Left hindlimb (tissue), 1 donor: ENCODE measurements at regions not wholly inside any gene's neighbourhood (a gene's known extent, or its start where the extent isn't known, plus 50 kb on each side); places are given as distances from the start of the nearest gene placed in this dataset.
A peak's percentile ranks its signal among the peaks of the same experiment; 100 is the strongest.

Experiments used
- DNase-seq: peaks from one replicate; pipeline ENCODE4 v3.0.0-alpha.2; 2018

GRCh38 chr2:19746611-19747309 lies 155.0 kb downstream of the TTC32 start:
- DNase-seq, result peak; percentile 64

DNA sequence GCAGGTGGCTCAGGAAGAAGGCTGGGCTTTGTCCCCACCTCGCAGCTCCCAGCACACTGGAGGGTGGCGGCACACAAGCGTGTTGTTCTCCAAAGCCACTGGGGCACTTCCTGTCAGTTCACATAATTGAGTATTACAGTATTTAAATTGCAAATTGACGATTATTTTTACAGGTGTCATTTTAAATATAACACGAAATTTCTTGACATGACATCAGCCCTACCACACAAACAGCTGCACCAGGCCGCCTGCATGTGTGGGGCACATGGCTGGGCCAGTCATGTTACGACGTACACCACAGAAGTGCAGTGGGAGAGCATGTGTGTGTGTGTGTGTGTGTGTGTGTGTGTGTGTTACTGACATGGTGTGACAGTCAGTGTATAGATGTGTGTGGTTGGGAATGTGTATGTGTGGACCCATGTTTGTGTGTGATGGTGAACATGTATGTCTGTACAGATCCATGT lies 155.6 kb downstream of the TTC32 start:
- DNase-seq, result no peak

DNA sequence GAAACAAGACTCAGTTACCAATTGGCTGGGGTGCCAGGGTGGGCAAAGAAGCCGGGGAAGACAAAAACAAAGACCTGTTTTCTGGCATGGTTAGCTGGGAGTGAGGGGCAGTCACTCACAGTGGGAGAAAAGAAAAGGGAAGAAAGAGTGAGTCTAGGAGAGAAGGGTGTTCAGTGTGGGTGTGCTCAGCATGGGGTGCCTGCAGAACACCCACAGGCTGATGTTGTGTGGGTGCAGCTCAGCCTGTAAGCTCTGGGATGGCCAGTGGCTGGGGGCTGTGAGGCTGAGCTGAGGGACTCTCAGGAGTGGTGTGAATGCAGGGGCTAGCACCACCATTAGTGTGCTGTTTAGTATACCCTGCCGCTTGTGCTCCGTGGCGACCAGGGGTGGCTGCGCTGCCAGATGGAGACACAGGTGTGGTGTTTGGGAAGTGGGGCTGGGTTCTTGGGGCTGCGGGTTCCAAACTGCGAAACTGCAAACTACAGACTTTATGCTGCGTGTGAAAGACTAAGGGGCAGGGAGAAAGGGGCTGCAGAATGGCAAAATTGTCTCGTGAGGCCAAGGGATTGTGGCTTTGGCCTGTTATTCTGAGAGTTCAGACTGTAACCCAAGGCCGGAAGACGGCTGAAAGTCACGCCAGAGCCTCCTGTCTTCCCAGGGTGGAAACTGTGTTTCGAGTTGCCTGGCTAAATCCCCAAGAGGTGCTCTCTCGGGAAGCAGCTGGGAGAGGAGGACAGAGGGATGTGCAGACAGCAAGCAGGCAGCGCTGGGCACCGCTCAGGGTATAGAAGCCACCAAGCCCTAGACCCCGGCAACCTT lies 156.3 kb downstream of the TTC32 start:
- no peak for DNase-seq

- DNase-seq, result no peak
Observed at GRCh38 chr2:19744456-19745199, 157.2 kb downstream of the TTC32 start.

GRCh38 chr2:19743641-19744040 lies 158.1 kb downstream of the TTC32 start:
- no peak for DNase-seq

GRCh38 chr2:19742872-19743271 lies 158.9 kb downstream of the TTC32 start:
- DNase-seq, result no peak

DNA sequence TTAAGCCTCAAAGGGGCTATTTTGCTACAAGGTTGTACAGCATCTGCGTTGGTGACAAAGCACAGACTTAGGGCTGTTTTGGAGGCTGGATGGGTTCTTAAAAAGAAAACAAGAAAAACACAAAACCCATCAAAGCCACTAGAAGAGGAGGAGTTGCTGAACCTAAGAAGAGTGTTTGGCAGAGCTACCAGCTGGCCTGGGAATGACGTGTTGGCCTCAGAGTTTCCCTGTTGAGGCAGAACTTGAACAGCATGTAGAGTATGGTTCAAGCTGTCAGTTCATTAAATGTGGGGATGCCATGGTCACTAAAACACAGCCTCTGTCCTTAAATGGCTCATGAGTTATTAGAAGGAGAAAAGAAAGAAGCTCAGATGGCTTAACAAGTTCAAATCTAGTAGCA lies 162.5 kb downstream of the TTC32 start:
- no peak for DNase-seq

GRCh38 chr2:19738707-19739106 lies 163.1 kb downstream of the TTC32 start:
- DNase-seq, result peak; percentile 50

DNA sequence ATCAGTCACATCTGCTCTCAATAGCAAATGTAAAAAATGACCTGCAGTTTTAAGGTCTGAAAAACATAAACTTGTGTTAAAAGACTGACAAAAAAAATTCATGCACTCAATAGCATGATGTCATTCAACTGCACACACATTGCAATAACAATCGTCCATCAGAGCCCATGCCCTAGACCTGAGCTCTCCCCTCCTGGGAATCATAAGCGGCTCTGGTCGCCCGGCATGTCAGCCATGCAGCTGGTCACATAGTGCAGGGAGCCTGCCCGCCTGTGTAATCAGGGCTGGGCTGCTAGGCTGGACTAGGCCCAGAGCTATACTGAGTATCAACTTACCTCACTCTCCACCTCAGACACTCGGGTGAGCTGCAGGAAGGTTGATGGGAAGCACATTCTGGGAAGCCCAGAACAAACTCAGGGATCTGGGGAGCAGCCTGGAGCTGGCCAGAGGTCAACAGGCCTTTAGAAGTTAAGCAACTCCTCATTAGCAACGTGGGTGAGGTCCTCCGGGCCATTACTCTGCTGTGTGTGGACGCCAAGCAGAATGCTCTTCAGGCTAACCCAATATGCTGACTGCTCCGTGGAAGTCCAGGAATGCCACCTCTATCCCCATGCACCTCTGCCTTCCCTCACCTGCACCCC lies 165.5 kb downstream of the TTC32 start:
- no peak for DNase-seq

- DNase-seq, result no peak
Observed at GRCh38 chr2:19733951-19734425, 167.8 kb downstream of the TTC32 start.

- no peak for DNase-seq
Observed at GRCh38 chr2:19733390-19733789, 168.4 kb downstream of the TTC32 start.

GRCh38 chr2:19732255-19732654 lies 169.5 kb downstream of the TTC32 start:
- no peak for DNase-seq

GRCh38 chr2:19731515-19731914 lies 170.3 kb downstream of the TTC32 start:
- DNase-seq, result no peak

DNA sequence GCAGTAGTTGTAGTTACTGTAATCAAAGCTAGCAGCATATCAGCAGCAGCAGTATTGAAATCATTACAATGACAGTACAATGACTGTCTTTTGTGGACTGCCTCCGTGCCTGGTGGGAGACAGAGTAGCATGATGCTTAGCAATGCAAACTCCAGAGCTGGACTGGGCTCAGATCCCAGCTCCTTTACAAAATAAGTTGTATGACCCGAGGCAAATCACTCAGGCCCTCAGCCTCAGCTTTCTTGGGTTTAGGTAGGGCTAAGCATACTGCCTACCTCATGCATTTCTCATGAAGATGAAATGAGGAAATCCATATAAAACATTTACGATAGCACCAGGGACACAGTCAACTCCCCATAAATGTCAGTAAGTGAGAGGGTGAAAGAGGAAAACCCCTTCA lies 170.7 kb downstream of the TTC32 start:
- no peak for DNase-seq

DNA sequence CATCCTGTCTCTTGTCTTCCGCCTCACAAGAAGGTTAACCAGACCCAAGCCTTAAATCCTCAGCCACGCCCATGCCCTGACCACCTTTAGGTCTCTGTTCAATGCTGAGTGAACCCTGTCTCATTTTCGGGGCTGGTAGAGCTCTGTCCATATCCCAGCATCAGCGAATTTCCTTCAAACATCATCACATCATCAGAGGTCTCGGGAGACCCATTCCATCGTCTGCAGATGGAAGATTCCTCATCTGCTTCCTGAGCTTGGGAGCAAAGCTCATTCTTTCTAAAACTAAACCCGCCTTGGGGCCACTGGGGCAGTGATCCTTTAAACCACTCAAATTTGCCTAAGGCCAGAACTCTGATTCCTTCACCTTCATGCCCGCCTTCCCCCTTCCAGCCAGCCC lies 173.7 kb downstream of the TTC32 start:
- peak; percentile 50 for DNase-seq

GRCh38 chr2:19725392-19725791 lies 176.4 kb downstream of the TTC32 start:
- DNase-seq, result no peak

DNA sequence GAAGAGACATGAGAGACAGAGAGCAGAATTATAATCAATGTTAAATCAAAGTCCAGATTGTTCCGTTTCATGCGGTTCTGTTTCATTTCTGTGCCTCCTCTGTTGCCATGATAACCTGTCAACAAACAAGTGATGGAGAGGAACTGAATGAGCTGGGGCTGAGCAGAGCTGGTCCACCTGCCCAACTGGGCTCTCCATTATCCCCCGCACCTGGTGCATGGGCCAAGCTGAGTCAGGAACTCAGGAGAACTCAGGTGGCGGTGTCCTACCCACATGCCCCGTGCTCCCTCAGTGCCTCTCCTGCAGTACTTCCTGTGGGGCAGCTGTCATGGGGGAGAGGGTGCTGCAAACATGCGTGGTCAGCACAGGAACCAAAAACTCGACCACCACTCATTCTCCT lies 178.8 kb downstream of the TTC32 start:
- DNase-seq, result no peak

GRCh38 chr2:19722531-19722971 lies 179.2 kb downstream of the TTC32 start:
- peak; percentile 62 for DNase-seq

GRCh38 chr2:19720306-19720705 lies 181.5 kb downstream of the TTC32 start:
- DNase-seq, result no peak

DNA sequence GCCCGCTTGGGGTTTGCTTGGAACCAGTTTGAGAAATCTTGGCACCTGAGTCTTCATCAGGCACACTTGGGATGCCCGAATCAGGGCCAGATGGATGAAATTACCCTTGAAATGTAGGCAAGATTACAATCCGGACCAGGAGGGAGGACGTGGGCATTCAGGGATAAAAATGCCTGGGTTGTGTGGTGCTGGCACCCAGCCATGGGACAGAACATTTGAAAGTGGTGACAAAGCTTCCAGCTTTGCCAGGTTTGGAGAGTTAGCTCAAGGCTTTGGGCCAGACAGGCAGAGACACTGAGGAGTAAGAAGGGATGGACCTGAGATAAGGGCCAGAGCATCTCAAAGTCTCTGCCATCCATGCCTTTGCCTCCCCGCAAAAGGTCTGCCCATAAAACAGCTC lies 182.2 kb downstream of the TTC32 start:
- DNase-seq, result no peak

GRCh38 chr2:19717446-19717845 lies 184.3 kb downstream of the TTC32 start:
- no peak for DNase-seq

DNA sequence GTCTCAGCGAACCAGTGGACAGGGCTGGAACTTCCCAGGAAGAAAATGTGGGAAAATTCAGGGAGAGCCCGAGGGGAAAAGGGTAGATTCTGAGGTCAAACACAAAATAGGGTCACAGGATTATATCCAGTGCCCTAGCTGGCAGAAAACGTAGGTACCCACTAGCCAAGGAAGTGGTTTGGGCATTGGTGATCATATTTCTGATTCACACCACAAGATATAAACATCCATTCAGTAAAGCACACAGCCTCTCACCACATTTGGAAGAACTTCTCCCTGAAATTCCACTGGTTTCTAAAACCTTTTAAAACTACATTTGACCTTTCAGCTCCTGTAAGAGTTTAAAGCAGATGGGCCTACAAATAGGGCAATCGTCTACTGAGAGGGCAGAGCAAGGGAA lies 186.9 kb downstream of the TTC32 start:
- no peak for DNase-seq

DNA sequence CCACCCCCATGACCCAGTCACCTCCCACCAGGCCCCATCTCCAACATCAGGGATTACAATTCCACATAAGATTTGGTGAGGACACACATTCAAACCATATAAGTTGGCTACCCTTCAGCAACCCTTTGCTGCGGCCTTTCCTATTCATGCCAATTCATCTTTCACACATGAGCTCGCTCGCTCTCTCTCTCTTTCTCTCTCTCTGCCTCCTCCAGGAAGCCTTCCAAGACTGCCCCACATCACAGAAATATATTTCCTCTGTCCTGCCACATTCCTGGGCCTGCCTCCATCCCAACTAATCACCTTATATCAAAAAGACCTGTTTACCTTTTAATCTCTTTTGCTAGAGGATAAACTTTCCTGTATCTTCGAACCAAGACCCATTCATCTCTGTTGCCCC lies 188.9 kb downstream of the TTC32 start:
- DNase-seq, result no peak
